ENCODE measurements at regions not wholly inside any gene's neighbourhood (a gene's known extent, or its start where the extent isn't known, plus 50 kb on each side); places are given as distances from the start of the nearest gene placed in this dataset.
"Not testable (repeated sequence)": the region's sequence is repeated elsewhere in the genome, so short reads cannot be mapped to it uniquely, and the experiment has no call there.

- no peak for DNase-seq (ENCODE audit: low spot score)
Measured at GRCh38 chr4:58871509-58871908, 1761.3 kb upstream of the IGFBP7 start.

GRCh38 chr4:58849026-58849425 is 1738.8 kb upstream of the IGFBP7 start:
- DNase-seq (ENCODE audit: low spot score) = no peak

GRCh38 chr4:58843455-58843854 is 1733.3 kb upstream of the IGFBP7 start:
- no peak for DNase-seq (ENCODE audit: low spot score)

GRCh38 chr4:58833126-58833525 is 1722.9 kb upstream of the IGFBP7 start:
- DNase-seq (ENCODE audit: low spot score) = no peak

GRCh38 chr4:58825278-58825677 is 1715.1 kb upstream of the IGFBP7 start:
- DNase-seq (ENCODE audit: low spot score) = no peak

GRCh38 chr4:58818560-58818959 is 1708.4 kb upstream of the IGFBP7 start:
- not testable (repeated sequence) for DNase-seq (ENCODE audit: low spot score)

- DNase-seq (ENCODE audit: low spot score) = no peak
Measured at GRCh38 chr4:58809948-58810347, 1699.8 kb upstream of the IGFBP7 start.

GRCh38 chr4:58809366-58809765 is 1699.2 kb upstream of the IGFBP7 start:
- no peak for DNase-seq (ENCODE audit: low spot score)

- no peak for DNase-seq (ENCODE audit: low spot score)
Measured at GRCh38 chr4:58808817-58809216, 1698.6 kb upstream of the IGFBP7 start.

- no peak for DNase-seq (ENCODE audit: low spot score)
Measured at GRCh38 chr4:58807843-58808615, 1697.8 kb upstream of the IGFBP7 start.

- DNase-seq (ENCODE audit: low spot score) = no peak
Measured at GRCh38 chr4:58776627-58777026, 1666.4 kb upstream of the IGFBP7 start.

- DNase-seq (ENCODE audit: low spot score) = no peak
Measured at GRCh38 chr4:58767598-58767997, 1657.4 kb upstream of the IGFBP7 start.

- no peak for DNase-seq (ENCODE audit: low spot score)
Measured at GRCh38 chr4:58766763-58767162, 1656.6 kb upstream of the IGFBP7 start.

GRCh38 chr4:58761563-58761962 is 1651.4 kb upstream of the IGFBP7 start:
- DNase-seq (ENCODE audit: low spot score) = no peak

GRCh38 chr4:58760737-58761136 is 1650.6 kb upstream of the IGFBP7 start:
- DNase-seq (ENCODE audit: low spot score) = peak; percentile 7

- DNase-seq (ENCODE audit: low spot score) = no peak
Measured at GRCh38 chr4:58760100-58760499, 1649.9 kb upstream of the IGFBP7 start.

GRCh38 chr4:58749206-58749605 is 1639.0 kb upstream of the IGFBP7 start:
- DNase-seq (ENCODE audit: low spot score) = no peak

GRCh38 chr4:58740897-58741296 is 1630.7 kb upstream of the IGFBP7 start:
- DNase-seq (ENCODE audit: low spot score) = no peak

GRCh38 chr4:58739275-58739674 is 1629.1 kb upstream of the IGFBP7 start:
- DNase-seq (ENCODE audit: low spot score) = no peak

- no peak for DNase-seq (ENCODE audit: low spot score)
Measured at GRCh38 chr4:58738375-58738774, 1628.2 kb upstream of the IGFBP7 start.

GRCh38 chr4:58734030-58734674 is 1624.0 kb upstream of the IGFBP7 start:
- DNase-seq (ENCODE audit: low spot score) = no peak

GRCh38 chr4:58732973-58733372 is 1622.8 kb upstream of the IGFBP7 start:
- no peak for DNase-seq (ENCODE audit: low spot score)

GRCh38 chr4:58723954-58724353 is 1613.8 kb upstream of the IGFBP7 start:
- DNase-seq (ENCODE audit: low spot score) = no peak

- DNase-seq (ENCODE audit: low spot score) = no peak
Measured at GRCh38 chr4:58711039-58711438, 1600.9 kb upstream of the IGFBP7 start.
